GM11168 (cell line): ENCODE measurements at regions not wholly inside any gene's neighbourhood (a gene's known extent, or its start where the extent isn't known, plus 50 kb on each side); places are given as distances from the start of the nearest gene placed in this dataset.

Experiments
- in situ Hi-C: fragments of 300-500 bp; cut with MboI; formaldehyde crosslinking; loops from one replicate; pipeline ENCODE4 v1.12.0; 2022; ENCODE audit warnings: low sequenced_read_pairs; ENCODE audit not compliant: unreplicated experiment

- in situ Hi-C loops, result no loop called here
These were observed 82.0 kb upstream of the ARHGAP32 start for GRCh38 chr11:129273944-129274711.

DNA sequence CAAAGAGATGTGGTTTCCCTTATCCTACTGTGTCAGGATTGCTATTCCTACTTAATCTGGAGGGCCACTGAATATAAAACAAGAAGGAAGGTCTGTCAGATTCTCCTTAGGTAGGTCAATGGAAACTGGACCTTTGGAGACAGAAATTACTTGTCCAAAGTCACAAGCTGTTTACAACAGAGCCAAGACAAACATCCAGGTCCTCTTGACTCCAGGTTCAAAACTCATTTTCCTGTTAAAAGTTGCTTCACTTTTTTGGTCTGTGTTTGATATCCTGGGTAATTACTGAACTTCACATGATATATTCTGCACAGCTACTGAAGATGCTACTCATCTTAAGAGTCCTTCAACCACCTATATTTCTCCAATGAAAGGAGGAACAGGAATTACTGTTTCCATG is 81.2 kb upstream of the ARHGAP32 start:
- in situ Hi-C loops, result no loop called here

DNA sequence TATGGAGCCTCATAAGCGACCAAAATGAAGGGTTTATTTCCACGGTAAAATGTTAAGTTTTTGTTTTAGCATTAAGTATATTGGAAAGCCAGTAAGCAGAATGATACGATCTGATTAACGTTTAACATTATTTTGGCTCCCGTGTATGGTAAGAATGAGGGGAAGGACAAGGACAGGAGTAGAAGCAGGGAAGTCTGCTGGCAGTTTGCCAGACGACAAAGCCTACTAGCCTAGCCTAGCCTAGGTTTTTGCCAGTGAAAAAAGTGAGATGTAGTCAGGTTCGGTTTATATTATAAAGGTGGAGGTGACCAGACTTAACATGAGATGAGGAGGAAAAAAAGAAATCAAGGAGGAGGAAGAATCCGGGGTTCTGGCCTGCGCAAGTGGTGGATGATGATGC is 78.9 kb upstream of the ARHGAP32 start:
- in situ Hi-C loops, result no loop called here

DNA sequence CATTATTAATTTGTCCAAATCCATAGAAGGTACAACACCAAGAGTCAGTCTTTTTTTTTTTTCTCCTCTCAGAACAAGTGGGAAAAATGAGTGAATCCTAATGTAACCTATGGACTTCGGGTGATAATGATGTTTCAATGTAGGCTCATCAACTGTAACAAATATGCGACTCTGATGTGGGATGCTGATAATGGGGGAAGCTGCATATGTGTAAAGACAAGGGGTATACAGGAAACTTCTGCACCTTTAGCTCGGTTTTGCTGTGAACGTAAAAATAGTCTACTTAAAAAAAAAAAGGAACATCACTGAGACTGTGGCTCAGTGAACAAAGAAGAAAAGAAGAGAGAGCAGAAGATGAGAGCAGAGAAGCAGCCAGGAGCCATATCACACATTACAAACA is 78.3 kb upstream of the ARHGAP32 start:
- in situ Hi-C loops, result no loop called here

DNA sequence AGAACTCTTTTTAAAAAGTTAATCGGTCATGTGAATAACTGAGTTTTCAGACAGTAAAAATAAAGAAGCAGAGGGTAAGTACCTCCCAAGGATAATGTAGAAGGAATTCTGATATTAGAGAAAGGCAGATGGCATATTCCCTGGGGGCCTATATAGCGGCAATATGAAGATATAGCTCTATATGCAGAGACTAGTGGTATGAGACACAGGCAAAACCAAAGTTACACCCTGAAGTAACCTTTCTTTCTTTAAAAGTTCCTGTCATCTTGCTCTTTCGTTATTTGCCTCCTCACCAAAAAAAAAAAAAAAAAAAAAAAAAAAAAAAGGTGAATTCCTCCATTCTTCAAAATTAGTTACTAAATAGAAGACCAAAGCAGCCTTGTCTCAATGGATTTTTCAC is 76.2 kb upstream of the ARHGAP32 start:
- in situ Hi-C loops, result no loop called here

- in situ Hi-C loops, result no loop called here
These were observed 75.6 kb upstream of the ARHGAP32 start for GRCh38 chr11:129267716-129268115.

DNA sequence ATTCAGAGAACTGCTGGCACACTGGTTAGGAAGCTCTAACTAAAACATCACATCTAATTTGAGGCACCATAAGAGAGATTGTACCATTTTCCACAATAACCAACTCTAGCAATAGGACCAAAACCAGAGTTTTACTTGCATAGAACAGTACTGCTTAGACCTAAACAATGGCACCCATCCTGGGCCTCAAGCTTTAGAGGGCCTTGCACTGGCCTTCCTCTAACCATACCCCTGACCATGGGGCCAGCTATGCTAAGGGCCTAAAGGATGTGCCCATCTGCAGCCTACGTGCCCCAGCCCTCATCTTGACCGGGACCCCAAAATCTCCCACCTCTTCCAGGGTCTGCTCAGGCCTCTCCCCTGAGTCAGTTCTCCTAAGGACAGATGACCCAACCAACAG is 74.4 kb upstream of the ARHGAP32 start:
- in situ Hi-C loops, result no loop called here

GRCh38 chr11:129265125-129265788 is 73.1 kb upstream of the ARHGAP32 start:
- in situ Hi-C loops, result no loop called here

GRCh38 chr11:129264114-129264513 is 72.0 kb upstream of the ARHGAP32 start:
- in situ Hi-C loops, result no loop called here

DNA sequence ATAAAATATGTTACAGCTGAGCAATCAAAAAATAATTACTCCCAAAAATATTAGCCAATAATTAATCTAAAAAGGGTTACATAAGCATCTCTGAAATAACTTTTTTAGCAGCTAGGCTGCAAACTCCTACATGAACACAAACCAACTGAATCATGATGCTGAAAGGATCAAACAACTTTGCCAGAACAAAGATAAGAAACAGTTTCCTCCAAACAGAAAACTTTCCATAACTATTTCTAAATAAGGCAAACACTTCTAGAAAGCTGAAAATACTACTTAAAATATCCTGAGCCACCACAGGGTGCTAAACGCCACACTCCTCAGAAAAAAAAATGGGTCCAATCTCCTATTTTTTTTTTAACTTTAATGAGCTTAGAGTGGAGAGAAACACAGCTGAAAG is 68.6 kb upstream of the ARHGAP32 start:
- in situ Hi-C loops, result no loop called here

DNA sequence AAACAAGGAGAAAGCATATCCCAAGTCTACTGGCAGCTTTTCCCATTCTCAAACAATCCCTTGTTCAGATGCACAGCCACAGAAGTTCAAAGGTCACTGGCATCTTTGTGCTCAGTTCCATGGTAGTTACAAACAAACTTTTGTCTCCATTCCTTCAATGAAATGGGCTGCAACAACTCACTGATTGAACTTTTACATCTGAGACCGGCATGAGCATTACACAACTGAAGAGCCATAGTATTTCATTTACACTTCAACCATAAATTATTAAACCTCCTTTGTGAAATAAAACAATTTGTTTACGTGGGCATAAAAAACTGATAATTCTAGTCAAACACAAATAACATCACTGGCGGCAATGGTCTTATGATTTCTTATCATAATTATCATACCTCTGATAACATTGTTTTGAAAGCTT is 67.8 kb upstream of the ARHGAP32 start:
- in situ Hi-C loops, result no loop called here

DNA sequence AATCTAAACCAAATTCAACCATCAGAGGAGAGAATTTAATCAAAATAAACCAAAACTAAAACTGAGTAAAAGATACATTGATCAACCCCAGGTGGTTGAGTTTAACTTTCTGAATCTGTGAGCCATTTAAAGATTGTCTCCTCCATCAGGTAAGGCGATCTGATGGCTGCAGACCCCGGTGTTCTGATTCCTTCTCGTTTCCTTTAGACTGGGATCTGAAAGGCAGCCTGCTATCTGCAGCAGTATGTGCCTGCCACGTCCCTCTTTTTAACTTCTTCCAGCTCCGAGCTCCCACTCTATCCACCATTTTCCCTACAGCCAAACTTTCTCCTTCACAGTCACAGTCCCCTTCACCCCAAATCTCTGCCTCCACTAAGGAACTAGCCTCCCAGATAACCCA is 66.1 kb upstream of the ARHGAP32 start:
- in situ Hi-C loops, result no loop called here

GRCh38 chr11:129257512-129257911 is 65.4 kb upstream of the ARHGAP32 start:
- in situ Hi-C loops, result no loop called here

DNA sequence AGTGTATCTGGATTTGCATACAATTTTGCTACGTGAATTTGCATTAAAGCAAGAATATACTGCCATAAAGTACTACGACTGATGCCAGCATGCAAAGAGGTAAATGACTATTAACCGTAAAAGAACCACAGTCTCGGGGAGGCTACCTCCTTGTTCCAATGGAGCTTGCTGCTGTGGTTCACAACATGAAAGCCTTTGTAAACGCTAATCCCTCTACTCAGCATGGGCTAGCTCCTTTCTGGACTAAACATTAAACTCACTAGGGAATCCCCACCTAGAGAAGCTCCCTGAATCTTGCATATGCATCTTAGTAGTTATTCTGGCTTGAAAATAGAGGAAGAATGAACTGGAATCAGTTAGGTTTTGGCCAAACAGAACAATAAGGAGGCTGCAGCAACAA is 60.5 kb upstream of the ARHGAP32 start:
- in situ Hi-C loops, result no loop called here

- in situ Hi-C loops, result no loop called here
These were observed 58.9 kb upstream of the ARHGAP32 start for GRCh38 chr11:129251067-129251466.

DNA sequence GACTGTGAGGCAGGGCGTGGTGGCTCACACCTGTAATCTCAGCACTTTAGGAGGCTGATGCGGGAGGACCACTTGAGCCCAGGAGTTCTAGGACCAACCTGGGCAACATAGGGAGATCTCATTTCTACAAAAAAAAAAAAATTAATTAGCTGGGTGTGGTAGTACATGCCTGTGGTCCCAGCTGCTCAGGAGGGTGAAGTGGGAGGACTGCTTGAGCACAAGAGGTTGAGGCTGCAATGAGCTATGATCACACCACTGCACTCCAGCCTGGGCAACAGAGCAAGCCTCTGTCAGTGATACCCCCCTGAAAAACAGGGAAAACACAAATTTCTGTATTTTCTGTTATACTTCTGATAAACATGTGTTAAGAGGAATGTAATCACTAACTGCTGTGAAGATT is 57.8 kb upstream of the ARHGAP32 start:
- in situ Hi-C loops, result no loop called here

DNA sequence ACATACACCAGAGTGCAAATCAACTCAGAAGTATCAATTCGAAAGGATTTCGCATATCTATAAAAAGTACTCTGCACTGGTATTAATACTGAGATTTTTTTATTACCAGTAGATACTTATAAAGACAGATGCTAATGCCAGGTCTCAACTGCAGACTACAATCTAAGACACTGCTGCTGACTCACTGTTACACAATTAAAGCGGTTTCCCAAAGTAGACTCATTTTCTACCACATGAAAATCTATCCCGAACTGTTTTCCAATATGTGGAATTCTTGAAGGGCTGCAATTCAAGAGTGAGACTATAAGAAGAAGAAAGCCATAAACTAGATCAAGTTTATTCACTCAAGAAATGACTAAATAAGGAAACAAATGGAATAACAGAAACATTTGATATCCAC is 57.2 kb upstream of the ARHGAP32 start:
- in situ Hi-C loops, result no loop called here

DNA sequence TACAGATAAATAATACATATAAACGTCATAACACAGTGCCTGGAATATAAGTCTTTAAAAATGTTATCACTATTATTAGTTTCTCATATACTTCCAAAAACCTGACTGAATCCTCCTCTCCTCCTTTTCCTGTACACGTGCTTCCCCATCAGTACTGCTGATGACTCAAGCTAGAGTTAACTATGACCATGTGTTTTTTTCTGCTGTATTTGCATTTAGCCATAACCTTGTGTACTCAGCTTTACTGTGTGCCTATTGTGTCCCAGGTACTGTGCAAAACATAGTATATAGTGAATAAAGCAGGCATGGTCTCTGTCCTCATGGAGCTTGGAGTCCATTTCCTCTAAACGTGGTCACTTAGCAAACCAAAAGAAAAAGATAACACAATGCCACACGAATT is 56.5 kb upstream of the ARHGAP32 start:
- in situ Hi-C loops, result no loop called here

GRCh38 chr11:129247135-129247534 is 55.0 kb upstream of the ARHGAP32 start:
- in situ Hi-C loops, result no loop called here

DNA sequence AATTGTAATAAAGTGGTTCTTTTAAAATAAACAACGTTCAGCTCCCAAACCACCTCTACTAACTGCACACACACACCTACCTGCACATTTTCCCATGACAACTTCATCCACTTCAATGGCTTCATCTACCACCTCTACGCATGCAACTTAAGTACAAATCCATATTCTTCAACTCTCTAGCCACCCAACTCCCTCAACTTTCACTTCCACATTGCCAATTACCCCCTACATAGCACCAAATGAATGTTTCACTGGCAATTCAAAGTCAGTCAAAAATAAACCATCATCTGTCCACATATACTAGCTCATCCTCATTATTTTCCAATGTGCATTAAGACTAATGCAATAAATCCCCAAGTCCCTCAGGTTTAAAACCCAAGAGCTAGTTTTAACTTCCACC is 50.7 kb upstream of the ARHGAP32 start:
- in situ Hi-C loops, result no loop called here
